GM13977 (cell line): ENCODE measurements at regions not wholly inside any gene's neighbourhood (a gene's known extent, or its start where the extent isn't known, plus 50 kb on each side); places are given as distances from the start of the nearest gene placed in this dataset.

Experiments
- DNase-seq: peaks from one replicate; pipeline ENCODE4 v3.0.0; 2012; ENCODE audit warnings: low spot score
- CTCF ChIP-seq: IDR thresholded peaks from 2 replicates; pipeline ENCODE4 v1.5.1; 2012; ENCODE audit warnings: mild to moderate bottlenecking, control low read depth; ENCODE audit not compliant: insufficient read depth; ENCODE audit errors: extremely low read depth, missing control alignments
- in situ Hi-C: fragments of 300-500 bp; cut with MboI; formaldehyde crosslinking; loops from one replicate; pipeline ENCODE4 v1.12.0; 2022; ENCODE audit warnings: low sequenced_read_pairs, low pct_unique_long_range_greater_than_20kb, mixed read lengths, inconsistent platforms; ENCODE audit not compliant: unreplicated experiment

DNA sequence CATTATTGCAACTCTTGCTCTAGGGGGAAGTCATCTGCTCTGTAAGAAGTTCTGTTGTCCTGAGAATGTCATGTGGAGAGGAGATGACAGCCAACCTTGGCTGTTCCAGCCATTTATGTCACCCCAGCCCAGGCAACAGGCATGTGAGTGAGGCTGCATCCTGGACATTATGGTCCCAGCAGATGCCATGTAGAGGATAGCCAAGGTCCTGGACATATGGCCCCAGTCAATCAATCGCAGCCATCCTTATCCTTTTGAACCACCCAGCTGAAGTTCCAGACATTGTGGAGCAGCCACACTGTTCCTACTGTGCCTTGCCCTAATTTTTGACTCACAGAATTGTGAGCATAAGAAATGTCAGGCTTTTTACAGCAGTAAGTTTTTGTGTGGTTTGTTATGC, 84.9 kb downstream of the AVPR1A start:
- TF ChIP-seq CTCF: no peak
- no peak for DNase-seq
- in situ Hi-C loops: no loop called here

DNA sequence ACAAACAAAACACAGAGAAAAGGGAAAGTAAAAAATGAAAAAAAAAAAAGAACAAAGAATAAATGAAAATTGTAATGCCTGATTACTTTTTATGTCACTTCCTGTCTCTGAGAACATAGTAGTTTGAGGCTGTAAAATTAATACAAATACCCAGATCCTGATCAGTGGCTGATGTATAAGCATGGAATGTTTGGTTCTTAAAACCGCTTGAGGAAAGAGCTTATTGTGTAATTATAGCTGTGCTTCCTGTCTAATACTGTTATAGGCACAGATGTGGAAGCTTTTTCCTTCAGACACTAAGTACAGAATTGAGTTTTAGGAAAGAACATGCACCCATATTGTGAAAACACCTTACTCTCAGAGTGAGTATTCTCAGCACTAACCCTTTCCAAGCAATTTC, 86.9 kb downstream of the AVPR1A start:
- TF ChIP-seq CTCF: no peak
- in situ Hi-C loops: no loop called here
- DNase-seq: no peak

DNA sequence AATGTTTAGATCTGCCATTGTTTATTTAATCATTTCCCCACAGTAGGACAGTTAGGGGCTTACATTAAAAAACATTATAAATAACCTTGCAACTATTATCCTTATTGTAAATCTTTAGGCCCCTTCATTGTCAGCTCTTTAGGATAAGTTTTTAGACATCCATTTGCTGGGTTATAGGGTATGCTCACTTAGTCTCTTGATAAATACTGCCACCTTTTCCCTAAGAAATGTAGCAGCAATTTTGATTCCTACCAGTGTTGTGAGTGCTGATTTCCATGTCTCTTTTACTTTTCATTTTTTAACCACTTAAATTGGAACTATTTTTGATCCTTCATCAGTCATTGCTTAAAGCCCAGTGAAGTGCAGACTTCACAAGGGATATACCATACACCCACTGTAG, 94.4 kb downstream of the AVPR1A start:
- in situ Hi-C loops: no loop called here

GRCh38 chr12:63052696-63053095, 98.3 kb downstream of the AVPR1A start:
- DNase-seq: no peak
- in situ Hi-C loops: no loop called here
- no peak for TF ChIP-seq CTCF

More for the DNA sequence above, 94.4 kb downstream of the AVPR1A start:
- DNase-seq: no peak
- no peak for TF ChIP-seq CTCF

- in situ Hi-C loops: no loop called here
- no peak for DNase-seq
- no peak for TF ChIP-seq CTCF
Measured at GRCh38 chr12:63047146-63047545, 103.9 kb downstream of the AVPR1A start.

DNA sequence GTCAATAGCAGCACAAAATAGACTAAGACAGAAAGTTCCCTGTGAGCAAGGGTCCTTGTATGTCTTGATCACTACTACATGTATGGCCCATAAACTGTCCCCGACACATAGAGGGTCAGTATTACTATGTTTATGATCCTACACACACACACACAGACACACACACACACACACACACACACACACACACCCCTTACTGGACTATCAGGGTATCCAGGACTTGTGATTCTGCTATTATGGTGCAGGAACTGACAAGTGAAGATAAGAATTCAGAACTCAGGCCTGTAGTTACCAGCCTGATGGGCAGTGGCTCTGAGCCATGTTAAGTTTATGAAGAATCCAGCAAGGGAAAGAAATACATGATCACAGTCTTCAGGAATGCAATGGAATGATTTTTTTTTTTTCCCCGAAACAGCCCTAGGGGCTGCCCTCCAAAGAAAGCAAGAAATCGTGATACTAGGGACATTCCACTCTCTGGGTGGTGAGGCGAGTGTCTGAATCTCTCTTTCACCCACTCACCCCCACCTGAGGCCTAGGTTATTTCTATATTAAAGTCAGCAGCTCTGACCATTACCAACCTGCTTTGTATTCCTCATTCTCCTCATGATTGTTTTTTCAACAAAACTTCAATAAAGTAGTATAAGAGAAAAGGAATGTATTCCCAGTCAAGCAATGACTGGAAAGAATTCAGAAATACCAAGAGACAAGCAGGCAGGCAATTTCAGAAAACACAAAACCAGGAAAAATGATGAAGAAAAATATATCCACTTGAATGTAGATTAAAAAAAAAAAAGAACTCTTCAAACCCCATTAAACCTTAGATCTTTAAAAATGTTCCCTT, 105.8 kb downstream of the AVPR1A start:
- no peak for DNase-seq
- in situ Hi-C loops: no loop called here
- no peak for TF ChIP-seq CTCF

GRCh38 chr12:63042646-63043045, 107.7 kb upstream of the PPM1H start:
- in situ Hi-C loops: no loop called here
- TF ChIP-seq CTCF: no peak
- no peak for DNase-seq
